SK-N-SH (cell line): ENCODE measurements at regions not wholly inside any gene's neighbourhood (a gene's known extent, or its start where the extent isn't known, plus 50 kb on each side); places are given as distances from the start of the nearest gene placed in this dataset.

Experiments used
- CTCF ChIA-PET: fragments of 300-600, 350-600 bp; formaldehyde crosslinking; extraction: SDS; loops from one replicate; lab custom pipeline; 2021; lab: Yijun Ruan, JAX
- POLR2A ChIA-PET: fragments of 350-600 bp; sonication (Branson Sonifier 250); formaldehyde crosslinking; extraction: SDS; loops from one replicate; lab custom pipeline; 2020; ENCODE audit warnings: antibody characterized with exemption, inconsistent platforms; lab: Yijun Ruan, JAX
- DNase-seq: peaks from one replicate; pipeline ENCODE4 v3.0.0; 2012
- H2AFZ ChIP-seq: fragments of 200-600 bp; sonication (generic); 2 replicates; pipeline ENCODE4 v1.8.1; 2016; ENCODE audit warnings: antibody characterized with exemption, mild to moderate bottlenecking, low read depth
- H3F3A ChIP-seq: fragments of 200-600 bp; sonication (generic); replicated peaks from 2 replicates; pipeline ENCODE3; 2016; ENCODE audit warnings: antibody characterized with exemption, mild to moderate bottlenecking; ENCODE audit not compliant: insufficient read depth
- H3K27ac ChIP-seq, 2 experiments: fragments of 200-500 bp in 1 of 2; fragments of 200-600 bp in 1 of 2; sonication (Bioruptor generic) in 1 of 2; sonication (generic), shearing (Covaris generic) in 1 of 2; 2 replicates each; pipeline versions ENCODE4 v1.5.1 to v1.6.1; 2014 to 2016; ENCODE audit warnings: low read depth in 2 of 2, inconsistent platforms in 1 of 2, low read length in 1 of 2, mild to moderate bottlenecking in 1 of 2, mixed read lengths in 1 of 2
- H3K27me3 ChIP-seq: fragments of 200-600 bp; sonication (generic), shearing (Covaris generic); 2 replicates; pipeline ENCODE4 v1.6.1; 2016; ENCODE audit warnings: mixed run types; ENCODE audit not compliant: insufficient read depth
- H3K36me3 ChIP-seq, 2 experiments: fragments of 200-500 bp in 1 of 2; fragments of 200-600 bp in 1 of 2; sonication (Bioruptor generic) in 1 of 2; sonication (generic) in 1 of 2; replicated peaks in 1 of 2; 2 replicates each; pipeline versions ENCODE3 to v1.5.1; 2014 to 2016; ENCODE audit warnings: low read length in 1 of 2, mild to moderate bottlenecking in 1 of 2; ENCODE audit not compliant: insufficient read depth in 2 of 2, control insufficient read depth in 1 of 2
- H3K4me1 ChIP-seq, 2 experiments: fragments of 200-500 bp in 1 of 2; fragments of 200-600 bp in 1 of 2; sonication (Bioruptor generic) in 1 of 2; sonication (generic), shearing (Covaris generic) in 1 of 2; 2 replicates each; pipeline versions ENCODE4 v1.5.1 to v1.6.1; 2014 to 2016; ENCODE audit warnings: low read depth in 1 of 2, low read length in 1 of 2, mixed run types in 1 of 2; ENCODE audit not compliant: insufficient read depth in 2 of 2, control insufficient read depth in 1 of 2
- H3K4me2 ChIP-seq: fragments of 200-600 bp; sonication (generic), shearing (Covaris generic); 2 replicates; pipeline ENCODE4 v1.6.1; 2017; ENCODE audit warnings: mixed run types
- H3K4me3 ChIP-seq, 2 experiments: fragments of 200-500 bp in 1 of 2; fragments of 200-600 bp in 1 of 2; sonication (Bioruptor generic) in 1 of 2; sonication (generic), shearing (Covaris generic) in 1 of 2; 2 replicates each; pipeline versions ENCODE4 v1.5.1 to v1.8.1; 2014 to 2016; ENCODE audit warnings: low read depth in 2 of 2, inconsistent platforms in 1 of 2, low read length in 1 of 2, mild to moderate bottlenecking in 1 of 2, mixed read lengths in 1 of 2, moderate library complexity in 1 of 2
- H3K79me2 ChIP-seq: fragments of 200-600 bp; sonication (generic); 2 replicates; pipeline ENCODE4 v1.8.1; 2017; ENCODE audit warnings: mild to moderate bottlenecking; ENCODE audit not compliant: insufficient read depth
- H3K9ac ChIP-seq: fragments of 200-600 bp; sonication (generic); 2 replicates; pipeline ENCODE4 v1.6.1; 2017; ENCODE audit warnings: mixed run types
- H3K9me2 ChIP-seq: fragments of 200-600 bp; sonication (generic); 2 replicates; pipeline ENCODE4 v1.6.1; 2017; ENCODE audit warnings: mixed run types
- H3K9me3 ChIP-seq: fragments of 200-600 bp; sonication (generic); 2 replicates; pipeline ENCODE4 v1.6.1; 2017; ENCODE audit warnings: mixed run types, mild to moderate bottlenecking, moderate library complexity
- H4K20me1 ChIP-seq: fragments of 200-600 bp; sonication (generic); 2 replicates; pipeline ENCODE4 v1.6.1; 2017; ENCODE audit warnings: mild to moderate bottlenecking, mixed run types; ENCODE audit not compliant: insufficient read depth
- CHD2 ChIP-seq: fragments of 150-350 bp; IDR thresholded peaks from 2 replicates; pipeline ENCODE4 v1.6.1; 2018; ENCODE audit warnings: low read length; ENCODE audit not compliant: partially characterized antibody
- EP300 ChIP-seq, 2 experiments: IDR thresholded peaks; 2 replicates each; pipeline versions ENCODE4 v1.4.0 to v1.6.1; 2012; ENCODE audit warnings: borderline replicate concordance in 1 of 2, low read depth in 1 of 2, low read length in 1 of 2
- EZH2phosphoT487 ChIP-seq: fragments of 200-600 bp; sonication (generic); IDR thresholded peaks from 2 replicates; pipeline ENCODE4 v1.6.1; 2017; ENCODE audit warnings: low read depth, mixed run types, mild to moderate bottlenecking, antibody characterized with exemption, moderate library complexity, borderline replicate concordance
- FOXJ3 ChIP-seq: sonication (generic); formaldehyde crosslinking; IDR thresholded peaks from 2 replicates; pipeline ENCODE4 v1.5.1; 2020; ENCODE audit warnings: mild to moderate bottlenecking, missing genetic modification reagents
- GABPA ChIP-seq: IDR thresholded peaks from 2 replicates; pipeline ENCODE4 v1.4.0; 2012; ENCODE audit warnings: low read depth, mild to moderate bottlenecking
- GATA2 ChIP-seq: sonication (generic); formaldehyde crosslinking; IDR thresholded peaks from 2 replicates; pipeline ENCODE4 v1.5.0; 2020; ENCODE audit warnings: mild to moderate bottlenecking, missing genetic modification reagents
- MEF2A ChIP-seq: IDR thresholded peaks from 2 replicates; pipeline ENCODE4 v1.4.0; 2012; ENCODE audit warnings: low read depth, borderline replicate concordance
- MXI1 ChIP-seq: IDR thresholded peaks from 2 replicates; pipeline ENCODE4 v1.6.1; 2012; ENCODE audit warnings: mild to moderate bottlenecking, low read depth, low read length, improper control_type of control experiment
- NFIC ChIP-seq: IDR thresholded peaks from 2 replicates; pipeline ENCODE4 v1.4.0; 2012; ENCODE audit warnings: borderline replicate concordance
- NRF1 ChIP-seq: IDR thresholded peaks from 2 replicates; pipeline ENCODE4 v1.6.1; 2012; ENCODE audit warnings: low read depth, mild to moderate bottlenecking, low read length
- POLR2AphosphoS5 ChIP-seq: IDR thresholded peaks from 2 replicates; pipeline ENCODE4 v1.6.1; 2012; ENCODE audit warnings: low read depth, low read length
- RCOR1 ChIP-seq: fragments of 150-350 bp; IDR thresholded peaks from 2 replicates; pipeline ENCODE4 v1.6.1; 2017; ENCODE audit warnings: antibody characterized with exemption, low read length
- RXRA ChIP-seq: IDR thresholded peaks from 2 replicates; pipeline ENCODE4 v1.4.0; 2012; ENCODE audit warnings: low read depth, mild to moderate bottlenecking, borderline replicate concordance
- SMC3 ChIP-seq: IDR thresholded peaks from 2 replicates; pipeline ENCODE4 v1.6.1; 2012; ENCODE audit warnings: low read depth, low read length, improper control_type of control experiment
- TAF1 ChIP-seq: IDR thresholded peaks from 2 replicates; pipeline ENCODE4 v1.6.1; 2012; ENCODE audit warnings: low read depth, mild to moderate bottlenecking, low read length, moderate library complexity, borderline replicate concordance
- TCF12 ChIP-seq: IDR thresholded peaks from 2 replicates; pipeline ENCODE4 v1.4.0; 2012
- TEAD4 ChIP-seq: IDR thresholded peaks from 2 replicates; pipeline ENCODE4 v1.4.0; 2012; ENCODE audit warnings: mild to moderate bottlenecking, borderline replicate concordance; ENCODE audit not compliant: insufficient read depth
- YY1 ChIP-seq: IDR thresholded peaks from 2 replicates; pipeline ENCODE4 v1.4.0; 2012; ENCODE audit warnings: low read depth, mild to moderate bottlenecking
- WGBS: methylation state at CpG from one replicate; pipeline ENCODE4 v1.1.6; 2017; ENCODE audit warnings: low lambda C conversion rate; 5-methylcytosine and 5-hydroxymethylcytosine counted together
- TF ChIP-seq, protein P1 (sequence below): IDR thresholded peaks from 2 replicates; pipeline ENCODE4 v1.4.0; 2012; ENCODE audit warnings: low read depth
- TF ChIP-seq, protein P2 (sequence below): IDR thresholded peaks from 2 replicates; pipeline ENCODE4 v1.6.1; 2012; ENCODE audit warnings: mild to moderate bottlenecking, low read depth, low read length, moderate library complexity
- TF ChIP-seq, protein P3 (sequence below): fragments of 150-350 bp; IDR thresholded peaks from 2 replicates; pipeline ENCODE4 v1.6.1; 2016; ENCODE audit warnings: mild to moderate bottlenecking, low read depth, low read length
- TF ChIP-seq, protein P4 (sequence below): IDR thresholded peaks from 2 replicates; pipeline ENCODE4 v1.4.0; 2012; ENCODE audit warnings: low read depth, borderline replicate concordance
- TF ChIP-seq, protein P5 (sequence below): IDR thresholded peaks from 2 replicates; pipeline ENCODE4; 2012

DNA sequence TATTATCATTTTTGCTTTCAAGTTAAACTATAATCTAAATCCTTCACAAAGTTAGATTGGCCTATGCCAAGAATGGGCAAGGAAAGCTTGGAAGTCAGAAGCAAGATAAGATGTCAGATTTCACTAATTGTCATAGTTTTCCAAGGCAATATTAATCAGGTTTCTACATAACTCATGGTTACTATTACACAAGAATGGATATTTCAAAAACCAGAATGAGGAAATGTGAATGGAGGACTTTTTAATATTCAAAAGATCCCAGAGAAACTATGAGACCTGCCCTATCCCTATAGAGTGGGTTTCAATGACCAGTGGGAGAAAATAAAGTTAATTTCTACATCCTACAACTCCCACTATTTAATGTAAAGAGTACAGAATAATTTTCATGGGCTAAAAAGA, 203.2 kb downstream of the CASP12 start (continued):
- TF ChIP-seq, protein P1, sequence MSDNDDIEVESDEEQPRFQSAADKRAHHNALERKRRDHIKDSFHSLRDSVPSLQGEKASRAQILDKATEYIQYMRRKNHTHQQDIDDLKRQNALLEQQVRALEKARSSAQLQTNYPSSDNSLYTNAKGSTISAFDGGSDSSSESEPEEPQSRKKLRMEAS, result no peak
- TF ChIP-seq RXRA, result no peak
- no peak for TF ChIP-seq GABPA

DNA sequence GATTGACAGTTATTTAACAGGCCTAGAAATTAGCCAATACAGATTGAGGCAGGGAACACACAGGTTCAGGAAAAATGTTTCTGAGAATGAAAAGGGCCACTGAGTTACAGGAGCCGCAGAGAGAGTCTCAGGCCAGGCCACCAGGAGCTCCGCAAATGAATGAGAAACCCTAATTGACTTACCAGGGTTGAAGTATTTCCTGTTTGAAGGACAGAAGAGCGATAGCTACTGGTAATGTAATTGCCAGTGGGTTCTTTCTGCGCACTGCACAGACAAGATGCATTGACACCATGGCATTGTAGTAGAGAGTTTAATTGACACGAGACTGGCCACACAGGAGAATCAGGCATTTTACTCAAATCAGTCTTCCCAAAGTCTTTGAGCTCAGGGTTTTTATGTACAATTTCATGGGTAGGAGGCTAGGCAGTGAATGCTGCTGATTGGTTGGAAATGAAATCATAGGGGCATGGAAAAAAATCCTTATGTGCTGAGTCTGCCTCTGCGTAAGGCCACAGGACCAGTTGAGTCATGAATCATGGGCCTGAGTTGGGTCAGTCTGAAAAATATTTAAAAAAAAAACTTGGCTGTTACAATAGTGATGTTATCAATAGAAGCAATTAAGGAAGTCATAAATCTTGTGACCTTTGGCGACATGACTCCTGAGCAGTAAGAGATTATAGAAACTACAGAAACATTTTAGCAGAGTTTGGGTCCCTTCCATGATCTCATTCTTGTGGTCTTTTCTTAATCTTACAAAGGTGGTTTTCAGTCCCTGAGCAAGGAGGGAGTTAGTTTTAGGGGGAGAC, 203.8 kb downstream of the CASP12 start:
- H3K9ac ChIP-seq, result no peak overlapping the region
- WGBS, result 60% methylated on average over 7 of the region's 7 CpGs
- TF ChIP-seq EP300 (IDR thresholded peaks at IDR 0.05; ENCODE audit: borderline replicate concordance in 1 of 2, low read depth in 1 of 2, low read length in 1 of 2) (peak in 1 of 2 experiments; percentile 47; a peak in 1 of 4 replicates), POLR2AphosphoS5 (no peak), NFIC (peak; percentile 79), CHD2 (no peak), TEAD4 (no peak), RXRA (peak; percentile 49; the same call in 1 of the 2 replicates), RCOR1 (no peak), SMC3 (no peak), FOXJ3 (CRISPR knock-in tag) (no peak), MEF2A (no peak), TCF12 (peak; percentile 71), EZH2phosphoT487 (no peak), NRF1 (no peak), TAF1 (no peak), MXI1 (no peak), GATA2 (no peak), YY1 (no peak)
- TF ChIP-seq, protein P2, sequence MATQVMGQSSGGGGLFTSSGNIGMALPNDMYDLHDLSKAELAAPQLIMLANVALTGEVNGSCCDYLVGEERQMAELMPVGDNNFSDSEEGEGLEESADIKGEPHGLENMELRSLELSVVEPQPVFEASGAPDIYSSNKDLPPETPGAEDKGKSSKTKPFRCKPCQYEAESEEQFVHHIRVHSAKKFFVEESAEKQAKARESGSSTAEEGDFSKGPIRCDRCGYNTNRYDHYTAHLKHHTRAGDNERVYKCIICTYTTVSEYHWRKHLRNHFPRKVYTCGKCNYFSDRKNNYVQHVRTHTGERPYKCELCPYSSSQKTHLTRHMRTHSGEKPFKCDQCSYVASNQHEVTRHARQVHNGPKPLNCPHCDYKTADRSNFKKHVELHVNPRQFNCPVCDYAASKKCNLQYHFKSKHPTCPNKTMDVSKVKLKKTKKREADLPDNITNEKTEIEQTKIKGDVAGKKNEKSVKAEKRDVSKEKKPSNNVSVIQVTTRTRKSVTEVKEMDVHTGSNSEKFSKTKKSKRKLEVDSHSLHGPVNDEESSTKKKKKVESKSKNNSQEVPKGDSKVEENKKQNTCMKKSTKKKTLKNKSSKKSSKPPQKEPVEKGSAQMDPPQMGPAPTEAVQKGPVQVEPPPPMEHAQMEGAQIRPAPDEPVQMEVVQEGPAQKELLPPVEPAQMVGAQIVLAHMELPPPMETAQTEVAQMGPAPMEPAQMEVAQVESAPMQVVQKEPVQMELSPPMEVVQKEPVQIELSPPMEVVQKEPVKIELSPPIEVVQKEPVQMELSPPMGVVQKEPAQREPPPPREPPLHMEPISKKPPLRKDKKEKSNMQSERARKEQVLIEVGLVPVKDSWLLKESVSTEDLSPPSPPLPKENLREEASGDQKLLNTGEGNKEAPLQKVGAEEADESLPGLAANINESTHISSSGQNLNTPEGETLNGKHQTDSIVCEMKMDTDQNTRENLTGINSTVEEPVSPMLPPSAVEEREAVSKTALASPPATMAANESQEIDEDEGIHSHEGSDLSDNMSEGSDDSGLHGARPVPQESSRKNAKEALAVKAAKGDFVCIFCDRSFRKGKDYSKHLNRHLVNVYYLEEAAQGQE, result no peak
- TF ChIP-seq, protein P3, sequence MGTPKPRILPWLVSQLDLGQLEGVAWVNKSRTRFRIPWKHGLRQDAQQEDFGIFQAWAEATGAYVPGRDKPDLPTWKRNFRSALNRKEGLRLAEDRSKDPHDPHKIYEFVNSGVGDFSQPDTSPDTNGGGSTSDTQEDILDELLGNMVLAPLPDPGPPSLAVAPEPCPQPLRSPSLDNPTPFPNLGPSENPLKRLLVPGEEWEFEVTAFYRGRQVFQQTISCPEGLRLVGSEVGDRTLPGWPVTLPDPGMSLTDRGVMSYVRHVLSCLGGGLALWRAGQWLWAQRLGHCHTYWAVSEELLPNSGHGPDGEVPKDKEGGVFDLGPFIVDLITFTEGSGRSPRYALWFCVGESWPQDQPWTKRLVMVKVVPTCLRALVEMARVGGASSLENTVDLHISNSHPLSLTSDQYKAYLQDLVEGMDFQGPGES, result no peak
- TF ChIP-seq, protein P4, sequence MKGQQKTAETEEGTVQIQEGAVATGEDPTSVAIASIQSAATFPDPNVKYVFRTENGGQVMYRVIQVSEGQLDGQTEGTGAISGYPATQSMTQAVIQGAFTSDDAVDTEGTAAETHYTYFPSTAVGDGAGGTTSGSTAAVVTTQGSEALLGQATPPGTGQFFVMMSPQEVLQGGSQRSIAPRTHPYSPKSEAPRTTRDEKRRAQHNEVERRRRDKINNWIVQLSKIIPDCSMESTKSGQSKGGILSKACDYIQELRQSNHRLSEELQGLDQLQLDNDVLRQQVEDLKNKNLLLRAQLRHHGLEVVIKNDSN, result no peak
- TF ChIP-seq, protein P1, result no peak
- TF ChIP-seq, protein P5, sequence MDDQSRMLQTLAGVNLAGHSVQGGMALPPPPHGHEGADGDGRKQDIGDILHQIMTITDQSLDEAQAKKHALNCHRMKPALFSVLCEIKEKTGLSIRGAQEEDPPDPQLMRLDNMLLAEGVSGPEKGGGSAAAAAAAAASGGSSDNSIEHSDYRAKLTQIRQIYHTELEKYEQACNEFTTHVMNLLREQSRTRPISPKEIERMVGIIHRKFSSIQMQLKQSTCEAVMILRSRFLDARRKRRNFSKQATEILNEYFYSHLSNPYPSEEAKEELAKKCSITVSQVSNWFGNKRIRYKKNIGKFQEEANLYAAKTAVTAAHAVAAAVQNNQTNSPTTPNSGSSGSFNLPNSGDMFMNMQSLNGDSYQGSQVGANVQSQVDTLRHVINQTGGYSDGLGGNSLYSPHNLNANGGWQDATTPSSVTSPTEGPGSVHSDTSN, result peak; percentile 84

More for the DNA sequence above, 203.8 kb downstream of the CASP12 start:
- no peak overlapping the region for H3K4me2 ChIP-seq
- no peaks in the 10 kb centered on the region for H3K9me2 ChIP-seq
- ChIA-PET POLR2A (no interaction called here), CTCF (interaction anchor here (1.0 kb wide), 1 partner anchor 1191 kb away, joined by 3 read pairs; no protein-coding TSS in a partner anchor)
- H3K27ac ChIP-seq, result peak overlapping the region in 1 of 2 experiments; percentile 20; a peak in 1 of 4 replicates
- no peaks in the 10 kb centered on the region for H4K20me1 ChIP-seq
- no peak overlapping the region for H3K4me3 ChIP-seq
- H3K79me2 ChIP-seq, result no peaks in the 10 kb centered on the region
- no peak for DNase-seq
- H3K4me1 ChIP-seq, result peaks cover 4 to 6% of the 10 kb centered on the region in 2 experiments; a peak in 2 of 4 replicates
- H3K27me3 ChIP-seq, result no peaks in the 10 kb centered on the region
- no peaks in the 10 kb centered on the region for H3K36me3 ChIP-seq
- H2AFZ ChIP-seq, result no peak overlapping the region
- no peaks in the 10 kb centered on the region for H3K9me3 ChIP-seq
- peaks cover 5% of the 10 kb centered on the region for H3F3A ChIP-seq
